ENCODE measurements at regions not wholly inside any gene's neighbourhood (a gene's known extent, or its start where the extent isn't known, plus 50 kb on each side); places are given as distances from the start of the nearest gene placed in this dataset.
"Not testable (repeated sequence)": the region's sequence is repeated elsewhere in the genome, so short reads cannot be mapped to it uniquely, and the experiment has no call there.

- peak; percentile 20; the same call in 1 of the 2 replicates for TF ChIP-seq CTCF (IDR thresholded peaks at IDR 0.05; ENCODE audit: borderline replicate concordance, insufficient read depth, low read depth, low read length)
- H3K4me3 ChIP-seq (ENCODE audit: low read depth, low read length), result not testable (repeated sequence)
Observed at GRCh38 chr1:46878173-46878782, 63.0 kb downstream of the CYP4A11 start.

- H3K4me3 ChIP-seq (ENCODE audit: low read depth, low read length), result not testable (repeated sequence)
- 0 out of 2 replicates have a peak, but pooled peaks have one; percentile 3 for TF ChIP-seq CTCF (IDR thresholded peaks at IDR 0.05; ENCODE audit: borderline replicate concordance, insufficient read depth, low read depth, low read length)
Observed at GRCh38 chr1:46876093-46876492, 65.2 kb downstream of the CYP4A11 start.

Measured in GM12875 (cell line).